NCI-H146 (cell line): ENCODE measurements at regions not wholly inside any gene's neighbourhood (a gene's known extent, or its start where the extent isn't known, plus 50 kb on each side); places are given as distances from the start of the nearest gene placed in this dataset.

Experiments used
- DNase-seq: peaks from one replicate; lab custom pipeline; 2025; lab: John Stamatoyannopoulos, UW

- no peak for DNase-seq
Measured at GRCh38 chr9:90948156-90948555, 146.5 kb downstream of the SYK start.

- no peak for DNase-seq
Measured at GRCh38 chr9:90950600-90950999, 149.0 kb downstream of the SYK start.

DNA sequence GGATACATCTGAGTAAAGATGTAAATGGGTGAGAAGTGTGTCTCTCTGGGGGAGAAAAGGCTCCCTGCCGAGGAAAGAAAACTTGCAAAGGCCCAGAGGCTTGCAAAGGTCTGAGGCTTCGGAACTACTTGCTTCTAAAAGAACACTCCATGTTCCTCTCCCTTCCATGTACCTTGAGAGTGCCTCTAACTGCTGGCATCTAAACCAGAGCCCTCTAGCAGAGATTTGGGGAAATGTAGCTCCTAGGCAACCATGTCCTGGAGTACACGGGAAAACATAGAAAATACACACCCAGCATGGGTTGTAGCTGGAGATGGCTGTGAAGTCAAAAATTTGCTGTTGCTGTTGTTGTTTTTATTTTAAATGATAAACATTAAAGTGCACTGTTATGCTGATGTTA, 151.6 kb downstream of the SYK start:
- no peak for DNase-seq

- DNase-seq = no peak
Measured at GRCh38 chr9:90953805-90954204, 152.2 kb downstream of the SYK start.

DNA sequence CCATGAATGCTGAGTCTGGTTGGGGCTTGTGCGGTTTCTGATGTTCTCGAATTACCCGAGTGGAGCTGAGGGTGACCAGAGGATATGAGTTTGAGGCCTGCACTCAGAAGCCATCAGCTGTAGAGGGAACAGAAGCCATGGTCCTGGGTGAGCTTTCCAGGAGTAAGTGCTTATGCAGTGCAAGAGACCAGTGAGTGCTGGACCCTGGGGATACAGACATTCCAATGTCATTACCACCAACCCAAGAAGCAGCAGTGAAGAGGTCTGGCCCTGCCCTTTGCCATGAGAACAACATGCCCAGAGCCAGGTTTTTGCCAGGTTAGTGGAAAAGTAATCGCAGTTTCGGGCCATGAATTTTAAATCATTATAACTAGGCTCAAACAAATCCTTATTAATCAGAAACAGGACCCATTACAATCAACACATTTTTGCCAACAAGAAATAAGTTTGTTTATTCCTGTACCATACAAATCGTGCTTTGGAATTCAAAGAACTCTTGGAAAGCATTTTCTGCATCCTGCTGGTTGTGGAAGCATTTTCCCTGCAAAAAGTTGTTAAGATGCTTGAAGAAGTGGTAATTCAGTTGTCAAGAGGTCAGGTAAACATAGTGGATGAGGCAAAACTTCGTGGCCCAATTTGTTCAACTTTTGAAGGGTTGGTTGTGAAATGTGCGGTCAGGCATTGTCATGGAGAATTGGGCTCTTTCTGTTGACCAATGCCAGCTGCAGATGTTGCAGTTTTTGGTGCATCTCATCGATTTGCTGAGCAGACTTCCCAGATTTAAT, 154.6 kb downstream of the SYK start:
- DNase-seq = no peak

DNA sequence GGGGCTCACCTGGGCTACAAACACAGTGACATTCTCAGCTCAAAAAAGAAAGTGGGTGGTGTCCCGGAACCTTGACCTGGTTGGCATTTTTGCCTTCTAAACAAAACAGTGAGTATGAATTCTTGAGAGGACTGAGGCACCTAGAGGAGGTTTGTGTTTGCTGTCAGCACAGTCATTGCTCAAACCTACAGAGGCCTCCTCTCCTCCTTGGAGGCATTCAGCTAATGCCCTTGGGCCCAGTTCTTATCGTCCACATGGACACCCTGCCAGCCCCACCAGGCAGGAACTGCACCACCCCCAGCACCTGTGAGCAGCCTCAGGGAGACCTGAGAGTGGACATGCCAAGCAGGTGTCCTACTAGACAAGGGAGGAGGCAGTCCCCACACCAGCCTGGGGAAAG, 156.7 kb downstream of the SYK start:
- DNase-seq = no peak

DNA sequence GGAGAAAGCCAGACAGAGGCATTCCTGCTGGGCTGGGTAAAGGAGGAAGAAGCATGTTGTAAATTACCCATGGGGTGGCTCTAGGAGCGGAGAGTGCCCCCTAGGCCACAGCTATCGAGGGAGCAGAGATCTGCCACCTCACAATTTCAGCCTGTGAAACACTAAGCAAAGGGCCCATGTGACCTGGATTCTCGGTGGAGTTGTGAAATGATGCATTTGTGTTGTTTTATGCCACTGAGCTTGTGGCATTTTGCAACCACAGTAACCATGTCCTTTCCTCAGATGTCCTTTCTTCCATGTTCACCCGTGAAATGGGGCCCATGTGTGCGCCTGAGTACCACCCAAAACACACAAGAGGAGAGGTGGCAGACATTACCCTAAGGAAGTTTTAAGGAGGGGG, 159.3 kb downstream of the SYK start:
- no peak for DNase-seq

GRCh38 chr9:90961375-90961774, 159.8 kb downstream of the SYK start:
- DNase-seq = peak; percentile 65

DNA sequence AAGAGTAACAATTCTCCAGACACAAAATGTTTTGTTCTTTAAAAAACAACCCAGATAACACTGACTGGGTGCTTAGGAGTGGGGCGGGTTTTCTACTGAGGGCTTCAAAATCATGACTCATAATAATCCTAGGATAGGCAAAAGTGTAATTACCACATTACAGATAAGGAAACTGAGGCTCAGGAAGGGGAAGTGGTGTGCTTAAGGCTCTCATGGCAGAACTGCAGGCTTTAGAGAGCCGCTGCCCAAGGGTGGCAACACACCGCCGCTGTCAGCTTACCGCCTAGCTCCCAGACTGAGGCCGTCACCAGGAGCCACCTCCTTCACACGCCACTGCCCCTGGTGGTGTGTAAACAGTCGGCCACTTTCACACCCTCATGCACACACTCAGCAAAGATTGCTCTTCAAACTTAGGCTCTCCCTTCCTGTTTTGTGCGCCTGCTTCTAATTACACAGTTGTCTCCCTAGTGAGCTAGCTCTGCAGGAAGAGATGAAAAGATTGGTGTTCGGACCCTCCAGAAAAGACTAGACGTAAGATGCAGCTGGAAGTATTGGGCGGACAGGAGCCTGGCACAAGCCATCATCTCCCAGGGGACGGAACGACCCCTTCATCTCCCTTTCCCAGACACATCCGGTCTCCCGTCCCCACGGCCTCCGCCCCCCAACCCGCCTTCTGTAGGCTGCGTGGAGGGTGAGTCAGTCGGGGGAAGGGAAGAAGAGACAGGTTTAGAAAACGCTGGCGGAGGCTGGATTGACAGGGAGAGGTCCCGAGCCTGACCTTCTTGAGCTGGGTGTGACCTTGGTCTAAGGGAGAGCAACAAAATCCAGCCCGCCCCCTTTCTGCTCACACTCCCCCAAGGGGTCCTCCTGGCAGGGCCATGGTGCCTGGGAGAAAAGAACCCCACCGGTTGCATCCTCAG, 162.7 kb downstream of the SYK start:
- DNase-seq = no peak

DNA sequence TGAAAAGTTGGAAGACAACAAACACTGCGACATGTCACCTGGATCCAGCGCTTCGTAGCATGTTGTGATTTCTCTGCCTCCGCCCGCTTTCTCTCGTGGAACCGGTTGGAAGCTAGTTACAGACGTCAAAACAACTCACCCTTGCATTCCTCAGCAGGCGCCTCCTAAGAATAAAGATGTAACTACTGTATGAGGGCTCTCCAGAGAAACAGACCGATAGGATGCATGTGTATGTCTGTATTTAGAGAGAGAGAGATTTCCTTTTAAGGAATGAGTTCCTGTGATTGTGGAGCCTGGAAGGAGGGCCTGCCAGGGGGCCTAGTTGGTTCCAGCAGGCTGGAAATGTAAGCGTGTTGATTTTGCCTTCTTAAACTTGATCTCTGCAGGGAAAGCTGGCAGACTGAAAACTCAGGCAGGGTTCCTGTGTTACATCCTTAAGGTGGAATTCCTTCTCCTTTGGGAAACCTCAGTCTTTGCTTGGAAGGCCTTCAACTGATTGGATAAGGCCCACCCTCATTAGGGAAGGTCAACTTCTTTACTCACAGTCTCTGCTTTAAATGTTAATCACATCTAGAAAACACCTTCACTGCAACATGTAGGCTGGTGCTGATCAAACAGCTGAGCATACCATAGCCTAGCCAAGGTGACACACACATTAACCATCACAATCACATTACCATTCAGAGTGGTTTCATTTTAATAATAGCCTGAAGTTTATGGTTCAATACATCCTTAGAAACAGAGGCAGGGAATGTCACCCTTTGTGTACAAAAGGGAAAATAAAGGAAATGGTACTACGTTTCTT, 163.8 kb downstream of the SYK start:
- no peak for DNase-seq

- no peak for DNase-seq
Measured at GRCh38 chr9:90966031-90966290, 164.3 kb downstream of the SYK start.

DNA sequence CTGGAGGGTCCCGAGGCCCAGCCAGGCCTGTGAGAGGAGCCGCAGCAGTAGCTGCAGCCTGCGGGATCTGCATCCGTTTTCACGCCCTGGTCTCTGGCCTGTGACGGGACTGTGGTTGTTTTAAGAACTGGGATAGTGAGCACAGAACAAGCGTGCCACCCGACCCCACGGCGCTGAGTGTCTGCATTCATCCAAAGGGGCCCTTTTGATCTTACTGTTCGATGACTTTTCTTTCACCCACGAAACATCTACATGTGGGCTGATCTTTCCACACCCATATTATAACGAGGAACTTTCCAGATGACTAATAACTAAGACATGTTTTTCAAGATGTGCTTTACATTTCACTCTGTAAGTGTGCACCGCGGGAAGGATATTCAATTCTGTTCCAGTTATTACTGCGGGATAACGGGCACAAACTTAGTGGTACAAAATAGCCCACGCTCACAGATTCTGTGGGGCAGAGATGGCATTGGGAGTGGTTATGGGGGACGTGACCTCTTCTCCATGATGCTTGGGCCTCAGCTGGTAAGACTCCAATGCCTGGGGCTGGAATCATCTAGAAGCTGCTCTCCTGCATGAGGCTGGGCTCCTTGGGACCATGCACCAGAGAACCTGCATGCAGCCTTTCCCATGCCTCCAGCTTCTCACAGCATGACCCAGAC, 165.0 kb downstream of the SYK start:
- DNase-seq = no peak

DNA sequence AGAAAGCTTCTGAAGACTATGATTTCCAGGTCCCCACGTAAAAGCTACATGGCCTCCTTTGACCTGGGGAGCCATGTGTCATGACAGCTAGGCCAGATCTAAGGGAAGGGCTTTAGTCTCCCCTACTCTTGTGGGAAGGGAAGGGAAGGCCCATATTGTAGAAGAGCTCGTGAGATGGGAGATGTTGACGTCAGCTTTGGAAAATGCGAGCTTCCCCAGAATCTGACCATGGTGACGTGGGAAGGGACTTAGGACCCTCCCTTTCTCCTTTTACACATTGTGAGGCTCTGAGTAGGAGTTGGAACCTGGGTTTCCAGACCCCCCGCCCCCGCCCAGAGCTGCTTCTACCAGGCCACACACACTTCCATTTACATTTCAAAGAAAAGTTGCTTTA, 165.5 kb downstream of the SYK start:
- no peak for DNase-seq

DNA sequence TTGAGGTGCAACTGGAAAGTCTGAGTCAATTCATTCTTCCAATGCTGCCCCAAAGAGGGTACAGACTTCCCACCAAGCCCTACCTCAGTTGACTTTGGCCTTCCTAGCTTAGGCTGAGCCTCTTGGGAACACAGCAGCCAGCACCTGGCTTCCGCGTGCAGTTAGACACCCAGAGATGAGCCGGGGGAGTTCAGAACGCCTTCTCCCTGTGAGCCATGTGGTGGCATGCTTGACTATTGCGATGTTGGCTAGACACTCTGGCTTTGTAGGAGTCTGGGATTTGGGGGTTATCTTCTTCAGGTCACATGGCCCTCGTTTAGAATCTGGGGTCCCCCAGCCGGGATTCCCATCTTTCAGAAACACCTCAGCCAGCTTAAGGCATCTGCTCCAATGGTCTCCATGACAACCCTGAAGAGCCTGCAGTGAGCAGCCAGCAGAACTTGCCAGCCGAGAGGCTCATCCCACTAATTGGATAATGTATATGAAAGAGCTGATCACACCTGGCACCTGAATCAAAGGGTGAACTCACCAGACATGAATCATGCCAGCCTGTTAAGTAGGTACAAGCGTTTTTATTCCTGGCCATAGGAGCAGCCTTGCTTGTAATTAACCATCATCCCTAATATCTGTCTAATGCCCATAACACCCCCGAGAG, 167.5 kb downstream of the SYK start:
- DNase-seq = peak; percentile 74

DNA sequence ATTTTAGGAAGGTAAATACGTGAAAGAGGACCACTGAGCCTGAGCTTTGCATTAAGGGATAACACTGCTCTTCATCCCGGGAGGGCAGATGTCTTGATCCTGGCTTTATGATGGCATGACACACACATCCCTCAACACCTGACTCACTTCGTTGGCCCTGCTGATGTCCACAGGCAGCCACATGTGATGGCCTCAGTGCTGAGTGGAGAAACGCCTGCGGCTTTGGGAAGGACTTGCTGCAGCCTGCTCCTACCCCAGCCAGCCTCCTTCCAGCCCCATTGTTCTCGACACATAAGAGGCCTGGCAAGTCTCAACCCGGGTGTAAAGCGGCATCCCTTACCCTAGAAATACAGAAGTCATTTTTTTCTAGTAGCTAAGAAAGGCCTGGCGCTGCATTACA, 169.0 kb downstream of the SYK start:
- no peak for DNase-seq

DNA sequence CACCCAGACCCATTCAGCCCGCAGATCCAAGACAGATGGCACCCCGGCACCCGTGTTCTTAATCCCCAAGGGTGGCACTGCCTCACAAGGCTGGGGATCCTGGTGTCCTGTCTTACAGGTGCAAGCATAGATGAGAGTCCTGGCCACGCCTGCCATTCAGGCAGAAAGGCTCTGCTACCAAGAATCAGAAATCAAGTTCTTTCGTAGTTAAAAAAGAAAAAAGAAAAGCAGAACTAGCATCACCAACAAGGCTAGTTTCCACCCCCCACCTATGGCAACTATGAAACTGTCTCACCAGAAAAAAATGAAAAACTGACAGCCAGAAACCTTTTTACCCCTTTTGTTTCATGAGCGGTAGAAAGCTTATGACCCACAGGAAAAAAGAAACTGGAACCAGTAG, 170.4 kb downstream of the SYK start:
- no peak for DNase-seq

DNA sequence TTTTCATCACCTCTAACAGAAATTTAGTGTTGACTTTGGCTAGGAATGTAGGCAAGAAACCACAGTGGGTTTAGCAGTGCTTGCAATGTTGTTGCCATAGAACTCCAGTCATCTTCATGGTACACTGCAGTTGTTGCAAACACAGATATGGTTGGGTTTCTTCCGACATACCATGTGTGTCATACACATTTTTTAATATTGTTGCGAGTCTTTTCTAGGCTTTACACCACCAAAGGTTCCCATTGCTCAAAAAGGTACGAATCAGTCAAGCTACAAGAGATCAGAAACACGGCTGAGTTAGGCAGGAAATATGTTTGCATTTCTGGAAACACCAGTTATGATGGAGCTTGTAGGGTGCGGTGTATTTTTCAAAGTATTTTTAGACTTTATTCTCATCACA, 172.4 kb downstream of the SYK start:
- no peak for DNase-seq

DNA sequence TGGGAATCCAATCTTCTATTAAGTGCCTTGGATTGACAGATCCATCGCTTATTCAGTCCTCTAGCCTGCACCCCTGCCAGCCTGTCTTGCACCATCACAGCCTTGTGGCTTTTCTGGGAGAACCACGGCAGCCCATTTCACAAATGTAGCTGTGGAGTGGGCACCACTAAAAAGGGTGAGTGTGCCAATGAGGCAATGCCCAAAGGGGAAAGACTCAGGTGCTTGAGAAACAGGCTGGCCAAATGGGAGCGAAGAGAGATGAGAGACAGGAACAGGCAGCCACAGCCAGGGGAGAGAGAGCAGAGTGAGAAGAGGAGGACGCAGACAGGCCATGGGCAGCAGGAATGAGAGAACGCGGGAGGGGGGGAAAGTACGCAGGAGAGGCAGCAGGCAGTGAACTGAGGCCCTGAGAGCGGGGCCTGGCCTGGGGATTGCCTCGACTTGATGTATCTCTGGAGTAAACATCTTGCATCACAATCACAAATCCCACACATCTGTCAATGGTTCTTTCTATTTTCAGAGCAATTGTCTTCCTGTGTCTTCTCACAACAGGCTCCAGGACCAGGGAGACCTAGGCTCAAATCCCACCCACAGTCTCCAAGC, 173.1 kb downstream of the SYK start:
- no peak for DNase-seq

DNA sequence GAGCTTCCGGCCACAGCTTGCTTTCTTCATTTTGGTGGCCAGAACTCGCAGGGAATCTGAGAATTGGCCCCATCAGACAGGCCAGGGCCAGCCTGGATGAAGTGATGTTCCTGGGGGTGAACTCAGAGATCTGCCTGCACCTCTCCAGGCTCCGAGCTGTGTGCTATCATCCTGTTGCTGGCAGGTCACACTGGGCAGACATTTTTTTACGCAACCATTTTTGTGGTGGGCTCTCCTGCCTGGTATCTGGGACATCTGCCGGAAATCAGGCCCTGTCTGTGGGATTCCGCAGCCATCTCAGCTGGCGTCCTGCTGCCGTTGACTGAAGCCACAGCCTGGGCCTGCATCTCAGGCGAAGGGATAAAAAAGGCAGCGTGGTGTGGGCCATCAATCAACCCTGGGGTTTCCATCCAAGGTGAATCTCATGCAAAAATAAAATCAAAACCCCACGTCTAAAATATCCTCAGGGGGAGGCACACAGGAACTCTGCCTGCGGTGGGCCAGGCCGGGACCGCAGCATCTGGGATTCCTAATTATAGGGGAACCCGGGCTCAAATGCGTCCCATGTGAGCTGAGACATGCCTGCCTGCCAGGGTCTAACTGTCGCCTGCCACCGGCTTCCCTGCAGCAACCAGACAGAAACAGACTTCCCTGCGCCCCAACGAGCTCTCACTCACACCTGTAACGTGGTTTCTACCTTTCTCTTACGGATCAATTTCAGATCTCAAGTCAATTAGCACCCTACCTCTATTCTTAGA, 174.3 kb downstream of the SYK start:
- no peak for DNase-seq

DNA sequence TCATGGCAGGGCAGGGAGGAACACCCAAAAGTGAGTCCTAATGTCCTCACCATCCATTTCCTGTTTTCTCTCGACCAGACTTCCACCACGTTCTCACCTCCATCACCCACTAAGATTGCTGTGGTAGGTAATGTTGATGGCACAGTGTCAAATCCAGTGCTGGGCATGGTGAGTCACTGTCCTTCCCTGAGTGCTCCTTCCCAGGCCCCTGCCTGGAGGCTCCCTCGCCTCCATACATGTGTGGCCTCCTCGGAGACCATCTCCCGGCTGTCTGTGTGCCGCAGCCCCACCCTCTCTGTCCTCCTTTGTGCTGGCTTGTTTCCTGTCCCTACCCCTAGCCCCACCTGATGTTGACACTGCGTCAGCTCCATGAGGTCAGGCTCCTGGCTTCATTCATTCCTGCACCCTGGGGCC, 177.5 kb downstream of the SYK start:
- no peak for DNase-seq

- no peak for DNase-seq
Measured at GRCh38 chr9:90979639-90980038, 178.0 kb downstream of the SYK start.
